Sciatic nerve (tissue), 2 donors: ENCODE measurements at regions not wholly inside any gene's neighbourhood (a gene's known extent, or its start where the extent isn't known, plus 50 kb on each side); places are given as distances from the start of the nearest gene placed in this dataset.

Experiments
- ATAC-seq: fragments of 200-7000 bp; cut with Tn5 transposase; one replicate; pipeline ENCODE4 v1.9.1; 2020; ENCODE audit warnings: mild to moderate bottlenecking, moderate library complexity
- DNase-seq: peaks from one replicate; pipeline ENCODE4 v3.0.0-alpha.2; 2020; ENCODE audit warnings: low spot score
- intact Hi-C: fragments of 100-400 bp; cut with DNase I; formaldehyde crosslinking; loops from one replicate; pipeline ENCODE4 v1.14.2; 2022
- donor health status: DM: no; HTN: no; CAD: no.
- donor health status: DM: no; HTN: no; CAD: no.

DNA sequence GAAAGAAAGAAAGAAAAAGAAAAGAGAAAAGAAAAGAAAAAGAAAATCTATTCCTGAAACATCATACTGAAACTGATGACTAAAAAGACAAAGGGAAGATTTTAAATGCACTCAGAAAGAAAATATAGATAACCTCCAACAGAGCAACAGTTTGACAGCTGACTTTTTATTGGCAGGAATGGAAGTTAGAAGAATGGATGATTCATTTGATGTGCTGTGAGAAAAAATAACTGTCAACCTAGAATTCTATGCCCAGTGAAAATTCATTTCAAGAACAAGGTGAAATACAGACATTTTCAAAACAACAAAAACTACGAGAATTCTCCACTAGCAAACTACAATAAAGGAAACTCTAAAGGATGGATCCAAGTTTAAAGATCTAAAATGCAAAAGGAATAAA, 50.5 kb upstream of the HSPA12A start:
- no peak for ATAC-seq
- DNase-seq = no peak
- intact Hi-C loops = no loop called here

DNA sequence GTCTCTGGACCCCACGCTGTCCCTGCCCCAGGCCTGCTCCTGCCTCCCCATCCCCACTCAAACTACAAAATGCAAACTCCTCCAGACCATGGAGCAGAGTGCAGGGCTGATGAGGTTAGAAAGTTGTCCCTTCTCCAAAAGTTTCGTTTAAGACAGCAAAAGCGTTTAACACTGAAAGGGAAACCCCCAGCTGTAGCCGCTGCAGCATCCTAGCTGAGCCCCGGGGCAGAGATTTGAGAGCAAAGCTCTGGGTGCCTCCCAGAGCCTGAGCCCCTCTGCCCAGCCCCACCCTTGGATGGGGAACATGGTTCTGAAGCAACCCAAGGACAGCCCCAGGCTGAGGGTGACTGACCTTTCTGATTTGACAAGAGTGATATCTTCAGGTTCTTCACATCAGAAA, 52.8 kb upstream of the ENO4 start:
- ATAC-seq (no peak), DNase-seq (no peak)
- intact Hi-C loops = loop anchor here (5.0 kb wide), 1 partner anchor 376 kb away; no protein-coding TSS in a partner anchor

DNA sequence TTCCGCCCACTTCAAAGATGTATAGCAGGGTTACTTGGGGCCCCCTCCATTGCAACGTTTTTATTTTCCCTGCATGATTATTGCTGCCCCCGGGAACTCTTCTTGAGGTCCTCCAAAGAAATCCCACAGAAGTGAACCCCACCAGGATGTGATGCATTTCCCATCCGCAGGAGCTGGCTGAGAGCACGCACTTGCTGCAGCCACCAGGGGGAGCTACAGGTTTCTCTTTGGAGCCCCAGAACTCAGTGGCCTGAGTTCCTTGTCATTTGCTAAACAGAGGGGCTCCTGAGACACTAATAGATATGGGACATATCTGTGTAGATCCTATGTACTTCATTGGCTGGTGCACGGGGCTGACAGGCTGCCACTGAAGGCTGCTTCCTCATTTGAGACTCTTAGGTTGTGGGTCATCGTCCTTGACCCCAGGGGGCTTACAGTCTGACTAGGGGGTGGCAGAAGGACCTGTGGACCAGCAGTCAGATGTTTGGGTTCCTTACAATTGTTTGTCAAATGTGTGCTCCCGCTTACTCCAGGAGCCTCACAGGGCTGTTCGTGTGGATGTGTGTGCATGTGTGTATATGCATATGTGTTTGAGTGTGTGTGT, 52.3 kb upstream of the ENO4 start:
- intact Hi-C loops = loop anchor here (5.0 kb wide), 1 partner anchor 375 kb away; no protein-coding TSS in a partner anchor
- DNase-seq = peak; percentile 91

DNA sequence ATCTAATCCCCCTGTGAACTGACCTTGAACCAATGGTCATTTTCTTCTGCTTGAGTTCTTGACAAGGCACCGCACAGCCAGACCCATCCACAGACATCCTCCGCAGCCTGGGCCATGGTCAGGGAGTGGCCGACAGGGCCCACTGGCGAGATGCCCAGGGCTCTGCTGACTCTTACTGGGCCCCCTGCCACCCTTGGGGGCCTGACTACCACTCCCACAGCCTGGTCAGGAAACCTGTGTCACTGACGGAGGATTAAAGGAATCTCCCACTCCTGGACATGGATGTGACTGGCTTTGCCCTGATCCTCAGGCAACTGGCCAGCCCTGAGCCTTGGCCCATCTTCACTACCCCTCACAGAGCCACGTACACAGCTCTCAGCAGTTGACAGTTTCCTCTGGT, 50.4 kb upstream of the ENO4 start:
- intact Hi-C loops = loop anchor here (5.0 kb wide), 1 partner anchor 373 kb away; no protein-coding TSS in a partner anchor
- DNase-seq = no peak
- ATAC-seq = peak; percentile 34

More for the DNA sequence above, 52.3 kb upstream of the ENO4 start:
- ATAC-seq = peak; percentile 82
